Common myeloid progenitor, CD34-positive (primary cell): ENCODE measurements at regions not wholly inside any gene's neighbourhood (a gene's known extent, or its start where the extent isn't known, plus 50 kb on each side); places are given as distances from the start of the nearest gene placed in this dataset.

Experiments
- CTCF ChIA-PET: fragments of 350-600 bp; sonication (Branson Sonifier 250); formaldehyde crosslinking; loops from one replicate; lab custom pipeline; 2021; ENCODE audit warnings: antibody characterized with exemption; lab: Charles Lee
- POLR2A ChIA-PET: fragments of 350-600 bp; sonication (Branson Sonifier 250); formaldehyde crosslinking; loops from one replicate; lab custom pipeline; 2021; ENCODE audit warnings: antibody characterized with exemption; lab: Charles Lee
- DNase-seq, 3 donors: peaks; one replicate each; pipeline versions ENCODE4 v3.0.0 to v3.0.0-alpha.2; 2013
- H3K27ac ChIP-seq, 2 experiments: 1 replicate in 1 of 2; 2 replicates in 1 of 2; pipeline ENCODE4 v1.7.0; 2013; ENCODE audit warnings: inconsistent platforms in 2 of 2, low read length in 2 of 2, mild to moderate bottlenecking in 2 of 2, low read depth in 1 of 2, moderate library complexity in 1 of 2; ENCODE audit not compliant: severe bottlenecking in 2 of 2, insufficient read depth in 1 of 2, poor library complexity in 1 of 2
- H3K27me3 ChIP-seq, 5 experiments: replicated peaks in 2 of 5; 1 replicate in 3 of 5; 2 replicates in 2 of 5; pipeline versions ENCODE4 v1.6.1 to v1.7.0; 2013; ENCODE audit warnings: low read length in 4 of 5, mild to moderate bottlenecking in 2 of 5, moderate library complexity in 2 of 5, inconsistent platforms in 1 of 5; ENCODE audit not compliant: insufficient read depth in 5 of 5, control insufficient read depth in 4 of 5
- H3K36me3 ChIP-seq, 4 experiments: 1 replicate in 2 of 4; 2 replicates in 2 of 4; pipeline versions ENCODE4 v1.6.1 to v1.7.0; 2013; ENCODE audit warnings: low read length in 3 of 4, control low read depth in 1 of 4, mild to moderate bottlenecking in 1 of 4; ENCODE audit not compliant: control insufficient read depth in 4 of 4, insufficient read depth in 4 of 4
- H3K4me1 ChIP-seq, 4 experiments: 1 replicate in 3 of 4; 2 replicates in 1 of 4; pipeline versions ENCODE4 v1.6.1 to v1.7.1; 2013; ENCODE audit warnings: low read length in 3 of 4, mild to moderate bottlenecking in 3 of 4, control low read depth in 1 of 4, inconsistent platforms in 1 of 4, moderate library complexity in 1 of 4; ENCODE audit not compliant: control insufficient read depth in 4 of 4, insufficient read depth in 4 of 4; ENCODE audit errors: control extremely low read depth in 1 of 4
- H3K4me3 ChIP-seq, 7 experiments: 1 replicate in 4 of 7; 2 replicates in 3 of 7; pipeline versions ENCODE4 v1.5.1 to v1.7.0; 2013; ENCODE audit warnings: mild to moderate bottlenecking in 7 of 7, low read length in 6 of 7, moderate library complexity in 6 of 7, inconsistent platforms in 2 of 7, low read depth in 2 of 7, control low read depth in 1 of 7; ENCODE audit not compliant: insufficient read depth in 4 of 7, control insufficient read depth in 1 of 7; ENCODE audit errors: extremely low read depth in 1 of 7
- H3K9me3 ChIP-seq, 5 experiments: 1 replicate in 4 of 5; 2 replicates in 1 of 5; pipeline versions ENCODE4 v1.6.1 to v1.7.1; 2013; ENCODE audit warnings: low read length in 4 of 5, mild to moderate bottlenecking in 2 of 5, inconsistent platforms in 1 of 5, low read depth in 1 of 5, moderate library complexity in 1 of 5; ENCODE audit not compliant: control insufficient read depth in 4 of 5, insufficient read depth in 2 of 5; ENCODE audit errors: control extremely low read depth in 1 of 5
- WGBS: methylation state at CpG from one replicate; pipeline ENCODE4 v1.1.5; 2013; ENCODE audit not compliant: insufficient coverage; 5-methylcytosine and 5-hydroxymethylcytosine counted together

DNA sequence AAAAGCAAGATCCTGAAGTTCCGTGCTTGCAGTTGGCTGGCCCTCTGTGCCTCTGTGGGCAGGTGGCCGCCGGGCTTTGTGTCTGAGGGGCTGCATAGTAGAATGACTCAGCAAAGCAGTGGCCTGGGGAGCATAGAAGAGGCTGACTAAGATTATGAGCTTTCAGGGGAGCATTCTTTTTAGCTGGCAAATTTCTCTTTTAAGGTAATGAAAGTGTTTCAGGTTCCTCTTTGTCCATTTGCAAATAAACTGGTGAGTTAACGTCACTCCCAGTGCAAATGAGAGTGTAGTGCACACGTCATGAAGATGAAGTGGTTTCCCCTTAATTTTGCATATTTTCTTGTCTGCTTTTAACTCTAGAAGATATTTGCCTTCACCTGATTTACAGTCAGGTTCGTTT lies 98.6 kb downstream of the BCL2L11 start:
- Histone ChIP-seq H3K27ac (no peak overlapping the region), H3K36me3 (peaks cover 0 to 7% (median 1%) of the 10 kb centered on the region in 4 experiments), H3K27me3 (no peaks in the 10 kb centered on the region), H3K4me1 (peaks cover 0 to 16% (median 8%) of the 10 kb centered on the region in 4 experiments), H3K4me3 (no peak overlapping the region), H3K9me3 (peaks cover 0 to 15% (median 9%) of the 10 kb centered on the region in 5 experiments)
- ChIA-PET CTCF (no interaction called here), POLR2A (no interaction called here)
- DNase-seq: peak in 2 of 3 donors; percentile 55 to 62
- WGBS: 55% methylated on average over 6 of the region's 6 CpGs

GRCh38 chr2:111219734-111220505 lies 99.2 kb downstream of the BCL2L11 start:
- CTCF ChIA-PET: interaction anchor here (1.2 kb wide), 1 partner anchor 9 kb away, joined by 3 read pairs; no protein-coding TSS in a partner anchor
- Histone ChIP-seq H3K36me3 (peaks cover 0 to 7% (median 1%) of the 10 kb centered on the region in 4 experiments), H3K4me1 (peaks cover 0 to 16% (median 8%) of the 10 kb centered on the region in 4 experiments), H3K27me3 (no peaks in the 10 kb centered on the region), H3K27ac (no peak overlapping the region), H3K4me3 (no peak overlapping the region), H3K9me3 (peaks cover 0 to 10% (median 4%) of the 10 kb centered on the region in 5 experiments)
- POLR2A ChIA-PET: no interaction called here
- 96% methylated on average over 3 of the region's 5 CpGs for WGBS
- DNase-seq: no peak

- ChIA-PET CTCF (interaction anchor here (0.7 to 1.2 kb wide), 2 partner anchors 10 to 331 kb away, joined by 3 read pairs; no protein-coding TSS in a partner anchor), POLR2A (no interaction called here)
- no peak for DNase-seq
- no CpG with 5 or more reads among the region's 1 CpG for WGBS
- Histone ChIP-seq H3K4me3 (no peak overlapping the region), H3K9me3 (peaks cover 0 to 11% (median 5%) of the 10 kb centered on the region in 5 experiments), H3K27me3 (no peaks in the 10 kb centered on the region), H3K27ac (no peak overlapping the region), H3K4me1 (peaks cover 0 to 16% (median 8%) of the 10 kb centered on the region in 4 experiments), H3K36me3 (peaks cover 0 to 7% (median 0%) of the 10 kb centered on the region in 4 experiments)
These were observed 100.2 kb downstream of the BCL2L11 start for GRCh38 chr2:111220962-111221361.

- CTCF ChIA-PET: interaction anchor here (0.7 kb wide), 1 partner anchor 330 kb away, joined by 3 read pairs; no protein-coding TSS in a partner anchor
- Histone ChIP-seq H3K4me1 (peaks cover 0 to 16% (median 8%) of the 10 kb centered on the region in 4 experiments), H3K27me3 (no peaks in the 10 kb centered on the region), H3K27ac (no peak overlapping the region), H3K4me3 (peak overlapping the region in 1 of 7 experiments; percentile 19), H3K36me3 (peaks cover 0 to 6% (median 0%) of the 10 kb centered on the region in 4 experiments), H3K9me3 (peaks cover 0 to 10% (median 5%) of the 10 kb centered on the region in 5 experiments)
- DNase-seq: peak in 2 of 3 donors; percentile 51 to 65
- 19% methylated on average over 2 of the region's 3 CpGs for WGBS
- POLR2A ChIA-PET: no interaction called here
These were observed 101.0 kb downstream of the BCL2L11 start for GRCh38 chr2:111221701-111222100.

GRCh38 chr2:111222204-111222866 lies 101.6 kb downstream of the BCL2L11 start:
- no peak overlapping the region for H3K27ac ChIP-seq
- H3K9me3 ChIP-seq: peaks cover 0 to 5% (median 3%) of the 10 kb centered on the region in 5 experiments
- DNase-seq: peak in 2 of 3 donors; percentile 23 to 35
- peak overlapping the region in 1 of 7 experiments; percentile 19 for H3K4me3 ChIP-seq
- ChIA-PET CTCF (no interaction called here), POLR2A (no interaction called here)
- H3K27me3 ChIP-seq: no peaks in the 10 kb centered on the region
- H3K36me3 ChIP-seq: no peaks in the 10 kb centered on the region
- peaks cover 0 to 16% (median 9%) of the 10 kb centered on the region in 4 experiments for H3K4me1 ChIP-seq
- 65% methylated on average over 3 of the region's 3 CpGs for WGBS

- peaks cover 0 to 14% (median 4%) of the 10 kb centered on the region in 4 experiments for H3K4me1 ChIP-seq
- DNase-seq: no peak
- no peak overlapping the region for H3K27ac ChIP-seq
- peaks cover 0 to 12% (median 3%) of the 10 kb centered on the region in 5 experiments for H3K9me3 ChIP-seq
- H3K36me3 ChIP-seq: no peaks in the 10 kb centered on the region
- 100% methylated on average over 2 of the region's 3 CpGs for WGBS
- CTCF ChIA-PET: no interaction called here
- POLR2A ChIA-PET: no interaction called here
- no peak overlapping the region for H3K4me3 ChIP-seq
- H3K27me3 ChIP-seq: no peaks in the 10 kb centered on the region
These were observed 105.1 kb downstream of the BCL2L11 start for GRCh38 chr2:111225856-111226255.
